ENCODE measurements at regions not wholly inside any gene's neighbourhood (a gene's known extent, or its start where the extent isn't known, plus 50 kb on each side); places are given as distances from the start of the nearest gene placed in this dataset.

DNA sequence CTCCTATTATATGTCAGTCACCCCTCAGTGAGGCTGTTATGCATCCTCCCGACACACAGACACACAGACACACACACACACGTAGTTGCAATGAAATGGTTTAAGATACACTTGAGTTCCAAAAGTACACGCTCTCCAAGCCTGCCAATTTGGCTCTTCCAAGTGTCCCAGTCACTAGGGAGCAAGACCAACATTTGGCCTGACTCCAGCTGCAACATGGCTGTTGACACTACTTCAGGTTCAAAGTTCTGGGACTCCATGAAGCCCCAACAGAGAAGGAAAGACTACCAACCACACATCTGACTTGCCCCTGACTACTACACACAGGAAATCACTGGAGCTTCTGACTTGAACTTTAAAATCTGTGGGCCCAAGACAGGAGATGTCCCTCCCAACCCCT is 128.1 kb upstream of the KCNJ18 start:
- TF ChIP-seq YY1 (IDR thresholded peaks at IDR 0.05; ENCODE audit: insufficient read depth, insufficient read length) (no peak), ZNF274 (IDR thresholded peaks at IDR 0.05; ENCODE audit: low read depth, low read length) (no peak)

Data from NT2/D1 (cell line).